ENCODE measurements at regions not wholly inside any gene's neighbourhood (a gene's known extent, or its start where the extent isn't known, plus 50 kb on each side); places are given as distances from the start of the nearest gene placed in this dataset.

- in situ Hi-C loops (cut with HindIII; ENCODE audit: low pct_ligation_motif_present, low sequenced_read_pairs): no loop called here
- no peak for DNase-seq
- no peak for TF ChIP-seq CTCF (IDR thresholded peaks at IDR 0.05; ENCODE audit: low read depth, low read length, missing control alignments)
- H3K27ac ChIP-seq: no peak overlapping the region
- H3K27me3 ChIP-seq (replicated peaks): no peaks in the 10 kb centered on the region
- H3K4me3 ChIP-seq (ENCODE audit: low read depth, low read length): no peak overlapping the region
- H3K36me3 ChIP-seq (replicated peaks): no peaks in the 10 kb centered on the region
Observed at GRCh38 chr7:85980740-85981139, 663.0 kb upstream of the GRM3 start.

GRCh38 chr7:85974176-85974575, 669.5 kb upstream of the GRM3 start:
- TF ChIP-seq CTCF (IDR thresholded peaks at IDR 0.05; ENCODE audit: low read depth, low read length, missing control alignments): no peak
- Histone ChIP-seq H3K4me3 (ENCODE audit: low read depth, low read length) (no peak overlapping the region), H3K27me3 (replicated peaks) (no peaks in the 10 kb centered on the region), H3K27ac (no peak overlapping the region), H3K36me3 (replicated peaks) (no peaks in the 10 kb centered on the region)
- in situ Hi-C loops (cut with HindIII; ENCODE audit: low pct_ligation_motif_present, low sequenced_read_pairs): no loop called here
- DNase-seq: no peak

GRCh38 chr7:85972504-85973141, 671.1 kb upstream of the GRM3 start:
- in situ Hi-C loops (cut with HindIII; ENCODE audit: low pct_ligation_motif_present, low sequenced_read_pairs): no loop called here
- Histone ChIP-seq H3K4me3 (ENCODE audit: low read depth, low read length) (no peak overlapping the region), H3K27ac (no peak overlapping the region), H3K27me3 (replicated peaks) (no peaks in the 10 kb centered on the region), H3K36me3 (replicated peaks) (no peaks in the 10 kb centered on the region)
- TF ChIP-seq CTCF (IDR thresholded peaks at IDR 0.05; ENCODE audit: low read depth, low read length, missing control alignments): no peak
- no peak for DNase-seq

GRCh38 chr7:85954961-85955360, 688.7 kb upstream of the GRM3 start:
- Histone ChIP-seq H3K4me3 (ENCODE audit: low read depth, low read length) (no peak overlapping the region), H3K27me3 (replicated peaks) (no peaks in the 10 kb centered on the region), H3K36me3 (replicated peaks) (no peaks in the 10 kb centered on the region), H3K27ac (no peak overlapping the region)
- TF ChIP-seq CTCF (IDR thresholded peaks at IDR 0.05; ENCODE audit: low read depth, low read length, missing control alignments): no peak
- in situ Hi-C loops (cut with HindIII; ENCODE audit: low pct_ligation_motif_present, low sequenced_read_pairs): no loop called here
- DNase-seq: no peak

- H3K27ac ChIP-seq: no peak overlapping the region
- H3K4me3 ChIP-seq (ENCODE audit: low read depth, low read length): no peak overlapping the region
- no peaks in the 10 kb centered on the region for H3K36me3 ChIP-seq (replicated peaks)
- no peaks in the 10 kb centered on the region for H3K27me3 ChIP-seq (replicated peaks)
- no peak for TF ChIP-seq CTCF (IDR thresholded peaks at IDR 0.05; ENCODE audit: low read depth, low read length, missing control alignments)
- DNase-seq: no peak
- in situ Hi-C loops (cut with HindIII; ENCODE audit: low pct_ligation_motif_present, low sequenced_read_pairs): no loop called here
Observed at GRCh38 chr7:85950871-85951270, 692.8 kb upstream of the GRM3 start.

GRCh38 chr7:85950418-85950817, 693.3 kb upstream of the GRM3 start:
- TF ChIP-seq CTCF (IDR thresholded peaks at IDR 0.05; ENCODE audit: low read depth, low read length, missing control alignments): no peak
- DNase-seq: no peak
- H3K27ac ChIP-seq: no peak overlapping the region
- H3K27me3 ChIP-seq (replicated peaks): no peaks in the 10 kb centered on the region
- H3K36me3 ChIP-seq (replicated peaks): no peaks in the 10 kb centered on the region
- in situ Hi-C loops (cut with HindIII; ENCODE audit: low pct_ligation_motif_present, low sequenced_read_pairs): no loop called here
- no peak overlapping the region for H3K4me3 ChIP-seq (ENCODE audit: low read depth, low read length)
